ENCODE measurements at regions not wholly inside any gene's neighbourhood (a gene's known extent, or its start where the extent isn't known, plus 50 kb on each side); places are given as distances from the start of the nearest gene placed in this dataset.

DNA sequence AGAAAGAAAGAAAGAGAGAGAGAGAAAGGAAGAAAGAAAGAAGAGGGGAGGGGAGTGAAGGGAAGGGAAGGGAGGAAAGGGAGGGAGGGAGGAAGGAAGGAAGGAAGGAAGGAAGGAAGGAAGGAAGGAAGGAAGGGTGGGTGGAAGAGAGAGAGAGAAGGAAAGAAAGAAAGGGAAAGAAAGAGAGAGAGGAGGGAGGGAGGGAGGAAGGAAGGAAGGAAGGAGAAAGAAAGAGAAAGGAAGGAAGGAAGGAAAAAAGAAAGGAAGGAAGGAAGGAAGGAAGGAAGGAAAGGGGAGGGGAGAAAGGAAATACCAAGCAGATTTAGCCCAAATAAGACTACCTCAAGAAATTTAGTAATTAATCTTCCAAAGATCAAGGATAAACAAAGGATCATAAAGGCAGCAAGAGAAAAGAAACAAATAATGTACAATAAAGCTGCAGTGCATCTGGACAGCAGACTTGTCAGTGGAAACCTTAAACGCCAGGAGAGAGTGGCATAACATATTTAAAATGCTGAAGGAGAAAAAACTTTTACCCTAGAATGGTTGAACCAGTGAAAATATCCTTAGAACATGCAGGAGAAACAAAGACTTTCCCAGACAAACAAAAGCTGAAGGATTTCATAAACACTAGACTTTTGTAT, 427.6 kb downstream of the TBL1XR1 start:
- DNase-seq (ENCODE audit: low spot score in 2 of 2), result no peak
- intact Hi-C loops (cut with DNase I; ENCODE audit: low total_unique reads), result no loop called here
- TF ChIP-seq, protein P1, sequence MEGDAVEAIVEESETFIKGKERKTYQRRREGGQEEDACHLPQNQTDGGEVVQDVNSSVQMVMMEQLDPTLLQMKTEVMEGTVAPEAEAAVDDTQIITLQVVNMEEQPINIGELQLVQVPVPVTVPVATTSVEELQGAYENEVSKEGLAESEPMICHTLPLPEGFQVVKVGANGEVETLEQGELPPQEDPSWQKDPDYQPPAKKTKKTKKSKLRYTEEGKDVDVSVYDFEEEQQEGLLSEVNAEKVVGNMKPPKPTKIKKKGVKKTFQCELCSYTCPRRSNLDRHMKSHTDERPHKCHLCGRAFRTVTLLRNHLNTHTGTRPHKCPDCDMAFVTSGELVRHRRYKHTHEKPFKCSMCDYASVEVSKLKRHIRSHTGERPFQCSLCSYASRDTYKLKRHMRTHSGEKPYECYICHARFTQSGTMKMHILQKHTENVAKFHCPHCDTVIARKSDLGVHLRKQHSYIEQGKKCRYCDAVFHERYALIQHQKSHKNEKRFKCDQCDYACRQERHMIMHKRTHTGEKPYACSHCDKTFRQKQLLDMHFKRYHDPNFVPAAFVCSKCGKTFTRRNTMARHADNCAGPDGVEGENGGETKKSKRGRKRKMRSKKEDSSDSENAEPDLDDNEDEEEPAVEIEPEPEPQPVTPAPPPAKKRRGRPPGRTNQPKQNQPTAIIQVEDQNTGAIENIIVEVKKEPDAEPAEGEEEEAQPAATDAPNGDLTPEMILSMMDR (IDR thresholded peaks at IDR 0.05), result no peak
- TF ChIP-seq POLR2A (IDR thresholded peaks at IDR 0.05), result no peak
- H3K4me3 ChIP-seq (ENCODE audit: low read depth, poor library complexity, severe bottlenecking), result no peak overlapping the region
- 59 to 73% methylated on average over 1 of the region's 1 CpG for WGBS, 2 donors

DNA sequence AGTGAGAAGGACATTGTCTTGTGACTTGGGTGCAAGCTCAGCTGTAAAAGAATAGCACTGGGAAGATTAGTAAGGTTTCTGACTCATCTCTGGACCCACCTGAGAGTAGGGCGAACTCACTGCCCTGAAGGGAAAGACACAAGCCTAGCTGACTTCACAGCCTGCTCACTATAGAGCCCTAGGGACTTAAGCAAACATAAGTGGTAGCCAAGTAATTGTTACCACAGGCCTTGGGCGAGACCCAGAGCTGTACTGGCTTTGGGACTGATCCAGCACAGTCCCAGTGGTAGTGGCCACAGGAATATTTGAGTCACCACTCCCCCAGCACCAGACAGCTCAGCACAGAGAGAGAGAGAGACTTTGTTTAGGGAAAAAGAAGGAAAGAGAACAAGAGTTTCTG, 429.9 kb downstream of the TBL1XR1 start:
- 32 to 34% methylated on average over 2 of the region's 2 CpGs for WGBS, 2 donors
- no peak overlapping the region for H3K4me3 ChIP-seq (ENCODE audit: low read depth, poor library complexity, severe bottlenecking)
- intact Hi-C loops (cut with DNase I; ENCODE audit: low total_unique reads), result no loop called here
- peak in 1 of 2 donors; percentile 22 for DNase-seq (ENCODE audit: low spot score in 2 of 2)
- TF ChIP-seq POLR2A (IDR thresholded peaks at IDR 0.05), result no peak
- TF ChIP-seq, protein P1 (IDR thresholded peaks at IDR 0.05), result no peak

DNA sequence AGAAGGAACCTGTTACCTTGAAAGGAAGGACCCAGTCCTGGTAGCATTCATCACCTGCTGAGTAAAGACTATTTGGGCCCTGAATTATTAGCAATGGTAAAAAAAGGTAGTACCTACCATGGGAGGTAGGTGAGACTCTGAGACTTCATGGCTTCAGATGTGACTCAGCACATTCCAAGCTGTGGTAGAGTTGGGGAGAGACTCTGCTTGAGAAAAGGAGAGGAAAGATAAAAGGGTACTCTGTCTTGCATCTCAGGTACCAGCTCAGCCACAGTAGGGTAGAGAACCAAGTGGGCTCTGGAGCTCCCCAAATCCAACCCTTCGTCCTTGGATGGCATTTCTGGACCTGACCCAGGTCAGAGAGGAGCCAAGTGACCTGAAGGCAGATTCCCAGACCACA, 430.4 kb downstream of the TBL1XR1 start:
- no peak for DNase-seq (ENCODE audit: low spot score in 2 of 2)
- WGBS, 2 donors, result 60 to 64% methylated on average over 1 of the region's 1 CpG
- intact Hi-C loops (cut with DNase I; ENCODE audit: low total_unique reads), result no loop called here
- H3K4me3 ChIP-seq (ENCODE audit: low read depth, poor library complexity, severe bottlenecking), result no peak overlapping the region
- TF ChIP-seq, protein P1 (IDR thresholded peaks at IDR 0.05), result no peak
- no peak for TF ChIP-seq POLR2A (IDR thresholded peaks at IDR 0.05)

DNA sequence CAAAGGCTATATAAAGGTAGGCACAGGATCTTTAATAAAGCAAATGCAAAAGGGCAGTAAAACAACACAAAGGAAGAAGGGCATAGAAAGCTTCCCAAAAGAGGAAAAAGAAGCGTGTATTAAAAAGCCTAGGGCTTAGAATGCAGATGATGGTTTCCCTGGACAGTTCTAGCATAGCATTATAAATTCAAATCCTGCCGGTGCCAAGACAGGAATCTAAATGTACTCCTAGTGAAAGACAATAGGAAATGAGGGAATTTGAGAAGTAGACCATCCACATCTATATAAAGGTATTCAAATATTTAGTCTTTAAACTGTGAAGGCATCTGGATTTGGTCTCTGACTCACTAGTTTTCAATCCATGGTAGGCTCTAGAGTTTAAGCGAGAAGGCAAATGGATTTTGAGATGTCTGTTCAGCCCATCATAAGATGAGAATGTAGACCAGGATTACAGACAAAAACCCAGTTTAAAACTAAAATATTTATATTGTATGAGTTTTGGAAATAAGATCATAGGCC, 431.8 kb downstream of the TBL1XR1 start:
- TF ChIP-seq, protein P1 (IDR thresholded peaks at IDR 0.05), result no peak
- no peak for TF ChIP-seq POLR2A (IDR thresholded peaks at IDR 0.05)
- no peak overlapping the region for H3K4me3 ChIP-seq (ENCODE audit: low read depth, poor library complexity, severe bottlenecking)
- DNase-seq (ENCODE audit: low spot score in 2 of 2), result no peak
- intact Hi-C loops (cut with DNase I; ENCODE audit: low total_unique reads), result no loop called here
- 91 to 97% methylated on average over 3 of the region's 3 CpGs for WGBS, 2 donors

DNA sequence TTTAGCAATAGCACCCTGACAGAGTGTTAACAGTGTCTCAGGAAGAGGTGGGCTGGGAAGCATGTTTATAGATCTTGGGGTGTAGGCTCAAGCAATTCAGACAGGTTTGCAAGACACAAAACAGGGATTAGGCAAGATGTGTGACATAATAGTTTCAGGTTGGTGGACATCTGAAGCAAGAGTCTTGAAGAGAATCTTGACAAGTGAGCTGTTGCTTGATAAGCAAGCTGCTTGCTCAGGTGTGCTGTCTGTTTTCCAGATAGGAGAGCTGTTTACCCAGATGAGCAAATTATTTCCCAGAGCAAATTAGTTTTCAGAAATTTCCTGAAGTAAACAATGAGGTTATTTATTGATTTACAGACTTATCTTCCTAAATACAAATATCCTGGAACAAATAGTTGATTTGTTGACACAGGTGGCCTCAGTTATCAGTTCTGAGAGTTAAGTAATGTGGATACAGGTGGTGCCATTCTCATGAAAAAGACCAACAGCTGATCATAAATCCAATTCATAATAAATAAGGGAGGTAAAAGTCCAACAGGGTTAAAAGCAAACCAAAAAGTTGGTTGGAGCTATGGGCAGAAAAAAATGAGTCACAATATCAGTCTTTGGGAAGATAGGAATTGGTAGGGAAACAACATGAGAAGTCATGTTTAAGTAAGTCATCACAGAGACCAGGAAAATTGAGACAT, 437.3 kb downstream of the TBL1XR1 start:
- TF ChIP-seq, protein P1 (IDR thresholded peaks at IDR 0.05), result no peak
- no peak for TF ChIP-seq POLR2A (IDR thresholded peaks at IDR 0.05)
- no peak overlapping the region for H3K4me3 ChIP-seq (ENCODE audit: low read depth, poor library complexity, severe bottlenecking)
- no peak for DNase-seq (ENCODE audit: low spot score in 2 of 2)
- intact Hi-C loops (cut with DNase I; ENCODE audit: low total_unique reads), result no loop called here

Measured in lower leg skin (tissue), 4 donors.